HG03060 (cell line): ENCODE measurements at regions not wholly inside any gene's neighbourhood (a gene's known extent, or its start where the extent isn't known, plus 50 kb on each side); places are given as distances from the start of the nearest gene placed in this dataset.

ENCODE experiments used
- ATAC-seq: cut with Tn5 transposase; IDR thresholded peaks from one replicate; pipeline ENCODE4 v1.9.1; 2021; ENCODE audit warnings: low read depth, moderate number of reproducible peaks; ENCODE audit not compliant: unreplicated experiment

GRCh38 chr6:56692523-56693245 is 50.0 kb upstream of the DST start:
- ATAC-seq: no peak
